ENCODE measurements at regions not wholly inside any gene's neighbourhood (a gene's known extent, or its start where the extent isn't known, plus 50 kb on each side); places are given as distances from the start of the nearest gene placed in this dataset.

- no peak for TF ChIP-seq POLR2AphosphoS5 (IDR thresholded peaks at IDR 0.05; ENCODE audit: low read depth, low read length)
- no peak for TF ChIP-seq RBBP5 (IDR thresholded peaks at IDR 0.05; ENCODE audit: borderline replicate concordance, low read depth, low read length)
- TF ChIP-seq TCF12 (IDR thresholded peaks at IDR 0.05; ENCODE audit: low read depth, low read length), result no peak
- no peak for TF ChIP-seq TAF1 (IDR thresholded peaks at IDR 0.05; ENCODE audit: low read depth, low read length)
- no peak for TF ChIP-seq CREB1 (IDR thresholded peaks at IDR 0.05)
- no peak for TF ChIP-seq CTCF (IDR thresholded peaks at IDR 0.05; ENCODE audit: control extremely low read depth in 1 of 3, insufficient read depth in 1 of 3, low read depth in 1 of 3, low read length in 3 of 3)
- no peak for TF ChIP-seq USF2 (IDR thresholded peaks at IDR 0.05; ENCODE audit: low read length)
- no peak for TF ChIP-seq RNF2 (IDR thresholded peaks at IDR 0.05; ENCODE audit: borderline replicate concordance, low read depth, low read length, missing control alignments, poor library complexity, severe bottlenecking)
- no peak for TF ChIP-seq RAD21 (IDR thresholded peaks at IDR 0.05 in 1 of 2, conservative IDR thresholded peaks at IDR 0.05 in 1 of 2; ENCODE audit: low read depth in 2 of 2, low read length in 2 of 2)
- no peak for TF ChIP-seq JUND (IDR thresholded peaks at IDR 0.05; ENCODE audit: low read length)
- no peak for TF ChIP-seq MAX (IDR thresholded peaks at IDR 0.05)
- TF ChIP-seq MAFK (IDR thresholded peaks at IDR 0.05; ENCODE audit: low read depth, low read length), result no peak
Measured at GRCh38 chr21:23801292-23801691, 1806.0 kb downstream of the MRPL39 start.
